OCI-LY1 (cell line): ENCODE measurements at regions not wholly inside any gene's neighbourhood (a gene's known extent, or its start where the extent isn't known, plus 50 kb on each side); places are given as distances from the start of the nearest gene placed in this dataset.
"Not testable (repeated sequence)": the region's sequence is repeated elsewhere in the genome, so short reads cannot be mapped to it uniquely, and the experiment has no call there.

ENCODE experiments used
- H2AFZ ChIP-seq: fragments of 200-600 bp; sonication (generic), shearing (Covaris generic); 2 replicates; pipeline ENCODE4 v1.6.0; 2014; ENCODE audit warnings: antibody characterized with exemption, mild to moderate bottlenecking, low read length
- H3F3A ChIP-seq: fragments of 200-600 bp; sonication (generic), shearing (Covaris generic); 2 replicates; pipeline ENCODE4 v1.6.0; 2014; ENCODE audit warnings: mild to moderate bottlenecking, antibody characterized with exemption, low read length, moderate library complexity; ENCODE audit not compliant: insufficient read depth
- H3K27ac ChIP-seq: fragments of 200-600 bp; sonication (generic); 2 replicates; pipeline ENCODE4 v1.5.1; 2014; ENCODE audit warnings: low read length, mixed run types, mild to moderate bottlenecking, low read depth; ENCODE audit not compliant: poor library complexity, severe bottlenecking
- H3K27me3 ChIP-seq: fragments of 200-600 bp; sonication (generic); 2 replicates; pipeline ENCODE4 v1.6.0; 2014; ENCODE audit warnings: antibody characterized with exemption, mild to moderate bottlenecking, low read length, moderate library complexity; ENCODE audit not compliant: insufficient read depth
- H3K36me3 ChIP-seq: fragments of 200-600 bp; sonication (generic); 2 replicates; pipeline ENCODE4 v1.6.1; 2014; ENCODE audit warnings: mild to moderate bottlenecking, antibody characterized with exemption, low read length, moderate library complexity, mixed read lengths; ENCODE audit not compliant: insufficient read depth
- H3K4me1 ChIP-seq: fragments of 200-600 bp; sonication (generic); 2 replicates; pipeline ENCODE4 v1.5.1; 2014; ENCODE audit warnings: mild to moderate bottlenecking, low read length, moderate library complexity; ENCODE audit not compliant: insufficient read depth, severe bottlenecking
- H3K4me2 ChIP-seq: fragments of 200-600 bp; sonication (generic), shearing (Covaris generic); 2 replicates; pipeline ENCODE4 v1.6.1; 2014; ENCODE audit warnings: low read length
- H3K4me3 ChIP-seq: fragments of 200-600 bp; sonication (generic); 2 replicates; pipeline ENCODE4 v1.5.1; 2014; ENCODE audit warnings: low read length, low read depth, mild to moderate bottlenecking, mixed read lengths; ENCODE audit not compliant: poor library complexity, severe bottlenecking
- H3K79me2 ChIP-seq: fragments of 200-600 bp; shearing (Covaris generic); 2 replicates; pipeline ENCODE4 v1.6.1; 2016; ENCODE audit warnings: mixed run types, low read length, mixed read lengths; ENCODE audit not compliant: insufficient read depth
- H3K9ac ChIP-seq: fragments of 200-600 bp; sonication (generic), shearing (Covaris generic); 2 replicates; pipeline ENCODE4 v1.6.1; 2014; ENCODE audit warnings: mild to moderate bottlenecking, low read length, mixed read lengths
- H3K9me2 ChIP-seq: fragments of 200-600 bp; sonication (generic), shearing (Covaris generic); 2 replicates; pipeline ENCODE4 v1.6.1; 2014; ENCODE audit warnings: low read depth, mild to moderate bottlenecking, low read length, mixed read lengths
- H3K9me3 ChIP-seq: fragments of 200-600 bp; shearing (Covaris generic); 2 replicates; pipeline ENCODE4 v1.6.1; 2014; ENCODE audit warnings: low read length, mixed read lengths
- H4K20me1 ChIP-seq: fragments of 200-600 bp; sonication (generic), shearing (Covaris generic); 2 replicates; pipeline ENCODE4 v1.6.0; 2016; ENCODE audit warnings: mild to moderate bottlenecking, low read length; ENCODE audit not compliant: insufficient read depth
- EZH2 ChIP-seq: fragments of 200-600 bp; sonication (generic), shearing (Covaris generic); IDR thresholded peaks from 2 replicates; pipeline ENCODE4 v1.8.0; 2017; ENCODE audit warnings: borderline replicate concordance, mixed run types, mild to moderate bottlenecking, antibody characterized with exemption, low read length, moderate library complexity, mixed read lengths
- TF ChIP-seq, protein P1 (sequence below): fragments of 200-600 bp; sonication (generic), shearing (Covaris generic); IDR thresholded peaks from 2 replicates; pipeline ENCODE4 v1.5.1; 2017; ENCODE audit warnings: mild to moderate bottlenecking, antibody characterized with exemption, low read length, moderate library complexity, mixed read lengths

DNA sequence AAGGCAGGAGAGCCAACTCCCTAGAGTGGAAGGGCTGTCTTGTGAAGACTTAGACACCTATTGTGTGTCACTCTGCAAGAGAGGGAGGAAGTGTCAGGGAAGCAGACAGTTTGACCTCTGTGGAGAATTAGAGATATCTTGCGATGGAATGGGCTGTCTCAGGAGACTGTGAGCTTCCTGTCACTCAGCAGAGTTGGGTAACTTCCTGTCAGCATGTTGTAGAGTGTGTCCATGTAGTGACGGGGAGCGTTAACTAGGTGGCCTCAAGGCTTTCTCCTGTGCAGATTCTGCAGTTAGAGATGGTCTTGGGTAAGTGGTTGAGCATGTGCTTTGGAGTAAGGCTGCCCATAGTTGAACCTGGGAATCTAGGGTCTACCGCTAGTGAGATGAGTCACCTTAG is 136.5 kb downstream of the KIF4B start:
- Histone ChIP-seq H3K9ac (no peak overlapping the region), H3K4me1 (no peaks in the 10 kb centered on the region), H3K36me3 (no peaks in the 10 kb centered on the region), H4K20me1 (no peaks in the 10 kb centered on the region), H3K4me2 (no peak overlapping the region), H3K27me3 (no peaks in the 10 kb centered on the region), H2AFZ (no peak overlapping the region), H3K4me3 (no peak overlapping the region), H3K79me2 (no peaks in the 10 kb centered on the region), H3K27ac (no peak overlapping the region), H3K9me2 (no peaks in the 10 kb centered on the region), H3K9me3 (no peaks in the 10 kb centered on the region), H3F3A (no peaks in the 10 kb centered on the region)
- TF ChIP-seq, protein P1, sequence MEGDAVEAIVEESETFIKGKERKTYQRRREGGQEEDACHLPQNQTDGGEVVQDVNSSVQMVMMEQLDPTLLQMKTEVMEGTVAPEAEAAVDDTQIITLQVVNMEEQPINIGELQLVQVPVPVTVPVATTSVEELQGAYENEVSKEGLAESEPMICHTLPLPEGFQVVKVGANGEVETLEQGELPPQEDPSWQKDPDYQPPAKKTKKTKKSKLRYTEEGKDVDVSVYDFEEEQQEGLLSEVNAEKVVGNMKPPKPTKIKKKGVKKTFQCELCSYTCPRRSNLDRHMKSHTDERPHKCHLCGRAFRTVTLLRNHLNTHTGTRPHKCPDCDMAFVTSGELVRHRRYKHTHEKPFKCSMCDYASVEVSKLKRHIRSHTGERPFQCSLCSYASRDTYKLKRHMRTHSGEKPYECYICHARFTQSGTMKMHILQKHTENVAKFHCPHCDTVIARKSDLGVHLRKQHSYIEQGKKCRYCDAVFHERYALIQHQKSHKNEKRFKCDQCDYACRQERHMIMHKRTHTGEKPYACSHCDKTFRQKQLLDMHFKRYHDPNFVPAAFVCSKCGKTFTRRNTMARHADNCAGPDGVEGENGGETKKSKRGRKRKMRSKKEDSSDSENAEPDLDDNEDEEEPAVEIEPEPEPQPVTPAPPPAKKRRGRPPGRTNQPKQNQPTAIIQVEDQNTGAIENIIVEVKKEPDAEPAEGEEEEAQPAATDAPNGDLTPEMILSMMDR: no peak
- no peak for TF ChIP-seq EZH2

DNA sequence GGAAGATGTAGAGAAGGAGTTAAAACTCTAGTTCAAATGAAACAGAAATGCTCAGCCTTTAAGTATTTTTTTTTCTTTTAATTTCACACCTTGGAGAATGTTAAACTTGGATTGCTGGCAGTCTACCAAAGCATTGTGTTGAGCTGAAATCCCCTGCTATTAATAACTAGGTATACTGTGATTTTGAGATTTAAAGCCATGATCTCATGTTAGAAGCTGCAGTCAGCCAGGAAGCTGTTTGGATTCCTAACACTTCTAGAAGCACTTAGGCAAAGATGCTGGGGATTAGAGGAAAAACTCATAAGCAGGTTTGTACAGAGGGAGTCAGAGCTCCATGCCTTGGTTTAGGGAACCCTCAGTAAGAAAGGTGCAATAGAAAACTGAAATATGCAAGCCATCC is 141.4 kb downstream of the KIF4B start:
- Histone ChIP-seq H3K4me1 (no peaks in the 10 kb centered on the region), H4K20me1 (no peaks in the 10 kb centered on the region), H3K4me2 (no peak overlapping the region), H3K27ac (no peak overlapping the region), H3K9me3 (no peaks in the 10 kb centered on the region), H3K79me2 (no peaks in the 10 kb centered on the region), H3K36me3 (no peaks in the 10 kb centered on the region), H3K27me3 (no peaks in the 10 kb centered on the region), H3K4me3 (no peak overlapping the region), H3F3A (no peaks in the 10 kb centered on the region), H2AFZ (no peak overlapping the region), H3K9me2 (no peaks in the 10 kb centered on the region), H3K9ac (no peak overlapping the region)
- TF ChIP-seq EZH2: no peak
- TF ChIP-seq, protein P1: no peak

DNA sequence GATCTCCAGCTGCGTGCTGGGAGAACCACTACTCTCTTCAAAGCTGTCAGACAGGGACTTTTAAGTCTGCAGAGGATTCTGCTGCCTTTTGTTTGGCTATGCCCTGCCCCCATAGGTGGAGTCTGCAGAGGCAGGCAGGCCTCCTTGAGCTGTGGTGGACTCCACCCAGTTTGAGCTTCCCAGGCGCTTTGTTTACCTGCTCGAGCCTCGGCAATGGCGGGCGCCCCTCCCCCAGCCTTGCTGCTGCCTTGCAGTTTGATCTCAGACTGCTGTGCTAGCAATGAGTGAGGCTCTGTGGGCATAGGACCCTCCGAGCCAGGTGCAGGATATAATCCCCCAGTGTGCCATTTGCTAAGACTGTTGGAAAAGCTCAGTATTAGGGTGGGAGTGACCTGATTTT is 149.5 kb downstream of the KIF4B start:
- not testable (repeated sequence) for H3K27me3 ChIP-seq, H3K4me3 ChIP-seq, H3K9me3 ChIP-seq, H3K27ac ChIP-seq, H3K4me1 ChIP-seq, H4K20me1 ChIP-seq, H3K9ac ChIP-seq, H3K36me3 ChIP-seq, H3K79me2 ChIP-seq, H3K4me2 ChIP-seq, H3F3A ChIP-seq, H2AFZ ChIP-seq, H3K9me2 ChIP-seq

DNA sequence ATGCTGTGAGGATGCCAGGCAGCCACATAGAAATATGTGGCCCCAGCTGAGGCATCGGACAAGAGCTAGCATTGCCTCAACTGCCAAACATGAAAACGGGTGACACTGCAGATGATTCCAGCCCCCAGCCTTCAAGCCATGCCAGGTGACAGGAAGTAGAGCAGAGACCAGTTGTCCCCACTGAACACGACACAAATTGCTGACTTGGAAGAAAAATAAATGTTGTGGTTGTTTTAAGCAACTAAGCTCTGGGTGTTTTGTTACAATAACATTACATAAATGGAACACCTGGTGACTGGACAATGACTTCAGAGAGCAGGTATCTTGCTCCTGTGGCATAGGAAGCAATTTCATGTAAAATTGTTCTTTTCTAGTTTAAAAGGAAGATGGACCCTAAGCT is 154.2 kb downstream of the KIF4B start:
- Histone ChIP-seq H3K4me3 (no peak overlapping the region), H3K4me1 (no peaks in the 10 kb centered on the region), H3F3A (no peaks in the 10 kb centered on the region), H3K27ac (no peak overlapping the region), H3K36me3 (no peaks in the 10 kb centered on the region), H3K9me3 (no peaks in the 10 kb centered on the region), H4K20me1 (no peaks in the 10 kb centered on the region), H3K4me2 (no peak overlapping the region), H2AFZ (no peak overlapping the region), H3K9ac (no peak overlapping the region), H3K9me2 (no peaks in the 10 kb centered on the region), H3K27me3 (no peaks in the 10 kb centered on the region), H3K79me2 (no peaks in the 10 kb centered on the region)
- TF ChIP-seq, protein P1: no peak
- TF ChIP-seq EZH2: no peak
